Liver (tissue), 7 donors: ENCODE measurements at regions not wholly inside any gene's neighbourhood (a gene's known extent, or its start where the extent isn't known, plus 50 kb on each side); places are given as distances from the start of the nearest gene placed in this dataset.

ENCODE experiments used
- DNase-seq: peaks from one replicate; pipeline ENCODE4 v3.0.0-alpha.2; 2017; ENCODE audit warnings: low spot score
- H3K27ac ChIP-seq, 2 donors: one replicate each; pipeline ENCODE4 v1.7.0; 2013; ENCODE audit warnings: inconsistent platforms in 2 of 2, low read length in 2 of 2, control low read depth in 1 of 2, low read depth in 1 of 2, mild to moderate bottlenecking in 1 of 2
- H3K27me3 ChIP-seq, 4 donors: one replicate each; pipeline versions ENCODE4 v1.6.1 to v1.7.0; 2013; ENCODE audit warnings: low read length in 3 of 4, inconsistent platforms in 1 of 4, mild to moderate bottlenecking in 1 of 4, moderate library complexity in 1 of 4; ENCODE audit not compliant: control insufficient read depth in 4 of 4, insufficient read depth in 4 of 4
- H3K36me3 ChIP-seq, 4 donors: one replicate each; pipeline versions ENCODE4 v1.6.1 to v1.7.0; 2013; ENCODE audit warnings: low read length in 3 of 4, mild to moderate bottlenecking in 3 of 4, low read depth in 1 of 4, moderate library complexity in 1 of 4; ENCODE audit not compliant: control insufficient read depth in 4 of 4, insufficient read depth in 3 of 4
- H3K4me1 ChIP-seq, 4 donors: one replicate each; pipeline versions ENCODE4 v1.6.1 to v1.7.0; 2013; ENCODE audit warnings: low read length in 3 of 4, mild to moderate bottlenecking in 3 of 4, moderate library complexity in 1 of 4; ENCODE audit not compliant: control insufficient read depth in 4 of 4, insufficient read depth in 4 of 4
- H3K4me3 ChIP-seq, 3 donors: one replicate each; pipeline versions ENCODE4 v1.6.1 to v1.7.0; 2013; ENCODE audit warnings: low read length in 3 of 3, control low read depth in 1 of 3, low read depth in 1 of 3, mild to moderate bottlenecking in 1 of 3
- H3K9ac ChIP-seq, 2 donors: one replicate each; pipeline ENCODE4 v1.7.0; 2013; ENCODE audit warnings: low read length in 2 of 2, mild to moderate bottlenecking in 2 of 2, moderate library complexity in 2 of 2, control low read depth in 1 of 2, low read depth in 1 of 2
- H3K9me3 ChIP-seq, 4 donors: one replicate each; pipeline versions ENCODE4 v1.6.1 to v1.7.0; 2013; ENCODE audit warnings: low read length in 3 of 4; ENCODE audit not compliant: control insufficient read depth in 4 of 4
- FOXA2 ChIP-seq: IDR thresholded peaks from 2 replicates; pipeline ENCODE4 v1.6.1; 2016; ENCODE audit warnings: antibody characterized with exemption
- GABPA ChIP-seq, 2 donors: IDR thresholded peaks in 1 of 2; conservative IDR thresholded peaks in 1 of 2; 2 replicates each; pipeline ENCODE4 v1.6.1; 2016; ENCODE audit warnings: antibody characterized with exemption in 2 of 2, mild to moderate bottlenecking in 1 of 2, moderate library complexity in 1 of 2
- HNF4A ChIP-seq, 2 donors: conservative IDR thresholded peaks; 2 replicates each; pipeline ENCODE4 v1.6.1; 2016; ENCODE audit warnings: antibody characterized with exemption in 2 of 2, mild to moderate bottlenecking in 2 of 2
- JUND ChIP-seq, 2 donors: IDR thresholded peaks; 2 replicates each; pipeline ENCODE4 v1.6.1; 2016; ENCODE audit warnings: antibody characterized with exemption in 2 of 2
- RAD21 ChIP-seq, 2 donors: IDR thresholded peaks; 2 replicates each; pipeline ENCODE4 v1.6.1; 2016; ENCODE audit warnings: antibody characterized with exemption in 2 of 2, mild to moderate bottlenecking in 2 of 2
- REST ChIP-seq: IDR thresholded peaks from 2 replicates; pipeline ENCODE4 v1.6.1; 2016; ENCODE audit warnings: antibody characterized with exemption, mild to moderate bottlenecking
- SP1 ChIP-seq: IDR thresholded peaks from 2 replicates; pipeline ENCODE4 v1.6.1; 2018; ENCODE audit warnings: antibody characterized with exemption, mild to moderate bottlenecking
- ZBTB33 ChIP-seq: IDR thresholded peaks from 2 replicates; pipeline ENCODE4 v1.6.1; 2016; ENCODE audit warnings: antibody characterized with exemption
- WGBS: extraction: QIAGEN DNeasy Blood & Tissue Kit; methylation state at CpG from one replicate; pipeline ENCODE4 v1.1.7; 2013; 5-methylcytosine and 5-hydroxymethylcytosine counted together
- TF ChIP-seq, protein P1 (sequence below): IDR thresholded peaks from 2 replicates; pipeline ENCODE4 v1.6.1; 2016; ENCODE audit warnings: antibody characterized with exemption
- donor health status: healthy.
- donor health status: healthy.
- donor health status: healthy.
- donor health status: healthy.

DNA sequence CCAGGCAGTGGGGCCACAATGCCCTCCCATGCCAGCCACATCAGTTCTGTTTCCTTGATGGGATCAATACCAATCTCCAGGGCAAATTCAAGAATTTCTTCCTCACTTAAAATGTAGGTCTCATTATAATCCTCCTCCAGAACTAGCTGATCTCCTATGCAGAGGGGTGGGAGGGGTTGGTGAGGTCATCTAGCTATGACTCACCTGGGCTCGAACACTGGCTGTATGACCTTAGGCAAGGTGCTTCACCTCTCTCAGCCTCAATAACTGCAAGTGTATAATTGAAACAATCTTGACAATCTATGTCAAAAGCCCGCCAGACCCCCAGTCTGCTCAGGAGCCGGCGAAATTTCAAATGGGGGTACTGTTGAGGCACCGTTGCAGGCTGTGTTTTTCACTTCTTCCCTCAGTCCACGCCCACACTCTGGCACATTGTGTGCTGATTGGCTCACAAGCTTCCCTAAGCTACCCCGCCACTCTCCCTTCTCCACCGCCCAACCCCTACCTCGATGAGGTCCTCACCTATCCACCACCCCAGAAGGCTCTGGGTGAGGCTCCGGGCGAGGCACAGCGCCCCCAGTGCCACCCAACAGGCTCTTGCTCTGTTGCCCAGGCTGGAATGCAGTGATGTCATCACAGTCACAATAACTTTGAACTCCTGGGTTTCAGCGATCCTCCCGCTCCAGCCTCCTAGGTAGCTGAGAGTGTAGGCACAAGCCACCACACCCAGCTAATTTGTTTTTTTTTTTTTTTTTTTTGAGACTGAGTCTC, 70.5 kb downstream of the ZNF22 start (continued):
- no peak for TF ChIP-seq SP1

DNA sequence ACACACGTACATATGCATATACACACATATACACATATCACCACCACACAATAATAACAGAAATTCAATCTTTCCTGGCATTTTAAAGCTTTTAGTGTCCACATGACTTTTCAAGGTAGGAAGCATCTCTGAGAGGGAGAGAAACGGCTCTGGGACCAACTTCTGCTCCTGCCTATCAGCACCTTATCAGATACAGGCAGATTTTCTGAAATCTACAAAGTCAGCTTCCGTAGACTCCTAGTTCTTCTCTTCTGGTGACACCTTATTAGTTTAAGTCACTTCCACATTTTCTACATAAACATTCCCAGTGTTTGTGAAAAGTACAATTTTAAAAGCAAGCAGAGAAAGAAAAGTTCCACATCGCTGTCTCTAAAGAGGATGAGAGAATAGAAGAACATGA, 74.5 kb downstream of the ZNF22 start:
- Histone ChIP-seq H3K9me3 (peaks cover 0 to 3% (median 1%) of the 10 kb centered on the region in 4 donors), H3K9ac (no peak overlapping the region), H3K27me3 (no peaks in the 10 kb centered on the region), H3K27ac (no peak overlapping the region), H3K4me1 (no peaks in the 10 kb centered on the region), H3K36me3 (no peaks in the 10 kb centered on the region), H3K4me3 (no peak overlapping the region)
- 71% methylated on average over 4 of the region's 4 CpGs for WGBS
- DNase-seq = no peak
- no peak for TF ChIP-seq GABPA (IDR thresholded peaks at IDR 0.05 in 1 of 2, conservative IDR thresholded peaks at IDR 0.05 in 1 of 2)

- Histone ChIP-seq H3K4me3 (no peak overlapping the region), H3K36me3 (no peaks in the 10 kb centered on the region), H3K4me1 (no peaks in the 10 kb centered on the region), H3K27ac (no peak overlapping the region), H3K9me3 (peaks cover 0 to 2% (median 0%) of the 10 kb centered on the region in 4 donors), H3K27me3 (no peaks in the 10 kb centered on the region), H3K9ac (no peak overlapping the region)
- 75% methylated on average over 6 of the region's 6 CpGs for WGBS
- DNase-seq = no peak
- TF ChIP-seq ZBTB33 = no peak
- TF ChIP-seq, protein P1, sequence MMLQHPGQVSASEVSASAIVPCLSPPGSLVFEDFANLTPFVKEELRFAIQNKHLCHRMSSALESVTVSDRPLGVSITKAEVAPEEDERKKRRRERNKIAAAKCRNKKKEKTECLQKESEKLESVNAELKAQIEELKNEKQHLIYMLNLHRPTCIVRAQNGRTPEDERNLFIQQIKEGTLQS = no peak
Observed at GRCh38 chr10:45075826-45076380, 75.2 kb downstream of the ZNF22 start.

GRCh38 chr10:45076891-45077290, 76.2 kb downstream of the ZNF22 start:
- H3K27ac ChIP-seq = no peak overlapping the region
- H3K4me3 ChIP-seq = no peak overlapping the region
- 61% methylated on average over 6 of the region's 6 CpGs for WGBS
- H3K4me1 ChIP-seq = no peaks in the 10 kb centered on the region
- H3K27me3 ChIP-seq = no peaks in the 10 kb centered on the region
- H3K9me3 ChIP-seq = no peaks in the 10 kb centered on the region
- H3K36me3 ChIP-seq = no peaks in the 10 kb centered on the region
- TF ChIP-seq SP1 (no peak), JUND (IDR thresholded peaks at IDR 0.05) (no peak), FOXA2 (no peak), GABPA (IDR thresholded peaks at IDR 0.05 in 1 of 2, conservative IDR thresholded peaks at IDR 0.05 in 1 of 2) (no peak), HNF4A (conservative IDR thresholded peaks at IDR 0.05) (no peak), REST (no peak), RAD21 (IDR thresholded peaks at IDR 0.05) (no peak)
- DNase-seq = no peak
- H3K9ac ChIP-seq = no peak overlapping the region
